Left ventricle myocardium inferior (tissue), 1 donor: ENCODE measurements at regions not wholly inside any gene's neighbourhood (a gene's known extent, or its start where the extent isn't known, plus 50 kb on each side); places are given as distances from the start of the nearest gene placed in this dataset.
A peak's percentile ranks its signal among the peaks of the same experiment; 100 is the strongest.

ENCODE experiments used
- DNase-seq: peaks from one replicate; pipeline ENCODE4 v3.0.0-alpha.2; 2020
- H3K27ac ChIP-seq: fragments of 200-600 bp; replicated peaks from 2 replicates; pipeline ENCODE4 v1.8.0; 2021
- H3K27me3 ChIP-seq: fragments of 200-600 bp; 2 replicates; pipeline ENCODE4 v1.8.0; 2021; ENCODE audit warnings: low read depth
- H3K36me3 ChIP-seq: fragments of 200-600 bp; 2 replicates; pipeline ENCODE4 v1.8.0; 2021
- H3K4me1 ChIP-seq: fragments of 200-600 bp; 2 replicates; pipeline ENCODE4 v1.8.0; 2021
- H3K4me3 ChIP-seq: fragments of 200-600 bp; 2 replicates; pipeline ENCODE4 v1.8.0; 2021; ENCODE audit warnings: mild to moderate bottlenecking, moderate library complexity
- H3K9me3 ChIP-seq: fragments of 200-600 bp; replicated peaks from 2 replicates; pipeline ENCODE4 v1.8.0; 2021
- CTCF ChIP-seq: fragments of 200-600 bp; IDR thresholded peaks from 2 replicates; pipeline ENCODE4 v1.8.0; 2021; ENCODE audit warnings: antibody characterized with exemption, mild to moderate bottlenecking, borderline replicate concordance
- intact Hi-C: fragments of 100-400 bp; cut with micrococcal nuclease; formaldehyde crosslinking; loops from one replicate; pipeline ENCODE4 v1.11.0; 2022
- donor health status: DM: no; HTN: yes; CAD: no; lungs with severe emphysema.

GRCh38 chr4:26065833-26066232 lies 151.8 kb downstream of the SMIM20 start:
- intact Hi-C loops: no loop called here
- no peak overlapping the region for H3K4me3 ChIP-seq
- H3K27ac ChIP-seq: no peak overlapping the region
- TF ChIP-seq CTCF: no peak
- peaks cover 5% of the 10 kb centered on the region for H3K27me3 ChIP-seq
- no peaks in the 10 kb centered on the region for H3K4me1 ChIP-seq
- H3K36me3 ChIP-seq: no peaks in the 10 kb centered on the region
- no peaks in the 10 kb centered on the region for H3K9me3 ChIP-seq
- DNase-seq: no peak

- Histone ChIP-seq H3K36me3 (no peaks in the 10 kb centered on the region), H3K27ac (no peak overlapping the region), H3K9me3 (no peaks in the 10 kb centered on the region), H3K4me3 (no peak overlapping the region), H3K4me1 (no peaks in the 10 kb centered on the region), H3K27me3 (peaks cover 5% of the 10 kb centered on the region)
- no peak for DNase-seq
- TF ChIP-seq CTCF: no peak
- intact Hi-C loops: no loop called here
These were observed 153.0 kb downstream of the SMIM20 start for GRCh38 chr4:26067035-26067434.

- peaks cover 5% of the 10 kb centered on the region for H3K27me3 ChIP-seq
- no peak overlapping the region for H3K27ac ChIP-seq
- no peaks in the 10 kb centered on the region for H3K4me1 ChIP-seq
- H3K4me3 ChIP-seq: no peak overlapping the region
- TF ChIP-seq CTCF: peak; percentile 12
- no peak for DNase-seq
- intact Hi-C loops: no loop called here
- no peaks in the 10 kb centered on the region for H3K9me3 ChIP-seq
- no peaks in the 10 kb centered on the region for H3K36me3 ChIP-seq
These were observed 155.2 kb downstream of the SMIM20 start for GRCh38 chr4:26069218-26069617.

GRCh38 chr4:26071688-26072087 lies 157.7 kb downstream of the SMIM20 start:
- H3K4me1 ChIP-seq: no peaks in the 10 kb centered on the region

GRCh38 chr4:26073886-26074560 lies 160.0 kb downstream of the SMIM20 start:
- H3K4me3 ChIP-seq: no peak overlapping the region
- H3K27me3 ChIP-seq: no peaks in the 10 kb centered on the region
- intact Hi-C loops: no loop called here
- TF ChIP-seq CTCF: no peak
- H3K27ac ChIP-seq: peak overlapping the region; percentile 2
- H3K36me3 ChIP-seq: no peaks in the 10 kb centered on the region
- DNase-seq: no peak
- peaks cover 6% of the 10 kb centered on the region for H3K4me1 ChIP-seq
- H3K9me3 ChIP-seq: peaks cover 11% of the 10 kb centered on the region

More at GRCh38 chr4:26071688-26072087, 157.7 kb downstream of the SMIM20 start:
- Histone ChIP-seq H3K36me3 (no peaks in the 10 kb centered on the region), H3K27ac (no peak overlapping the region), H3K9me3 (peaks cover 8% of the 10 kb centered on the region), H3K27me3 (no peaks in the 10 kb centered on the region), H3K4me3 (no peak overlapping the region)
- no peak for DNase-seq
- intact Hi-C loops: no loop called here
- TF ChIP-seq CTCF: no peak
